ENCODE measurements at regions not wholly inside any gene's neighbourhood (a gene's known extent, or its start where the extent isn't known, plus 50 kb on each side); places are given as distances from the start of the nearest gene placed in this dataset.

GRCh38 chr17:6893382-6894205 is 62.1 kb upstream of the TEKT1 start:
- FAIRE-seq (no peak), DNase-seq (peak in 1 of 6 donors; percentile 56), ATAC-seq (no peak)
- no peaks in the 10 kb centered on the region for H3K27me3 ChIP-seq
- H3K4me1 ChIP-seq: no peaks in the 10 kb centered on the region
- no peak overlapping the region for H3K27ac ChIP-seq
- no peak overlapping the region for H3K4me3 ChIP-seq
- TF ChIP-seq, protein P1, sequence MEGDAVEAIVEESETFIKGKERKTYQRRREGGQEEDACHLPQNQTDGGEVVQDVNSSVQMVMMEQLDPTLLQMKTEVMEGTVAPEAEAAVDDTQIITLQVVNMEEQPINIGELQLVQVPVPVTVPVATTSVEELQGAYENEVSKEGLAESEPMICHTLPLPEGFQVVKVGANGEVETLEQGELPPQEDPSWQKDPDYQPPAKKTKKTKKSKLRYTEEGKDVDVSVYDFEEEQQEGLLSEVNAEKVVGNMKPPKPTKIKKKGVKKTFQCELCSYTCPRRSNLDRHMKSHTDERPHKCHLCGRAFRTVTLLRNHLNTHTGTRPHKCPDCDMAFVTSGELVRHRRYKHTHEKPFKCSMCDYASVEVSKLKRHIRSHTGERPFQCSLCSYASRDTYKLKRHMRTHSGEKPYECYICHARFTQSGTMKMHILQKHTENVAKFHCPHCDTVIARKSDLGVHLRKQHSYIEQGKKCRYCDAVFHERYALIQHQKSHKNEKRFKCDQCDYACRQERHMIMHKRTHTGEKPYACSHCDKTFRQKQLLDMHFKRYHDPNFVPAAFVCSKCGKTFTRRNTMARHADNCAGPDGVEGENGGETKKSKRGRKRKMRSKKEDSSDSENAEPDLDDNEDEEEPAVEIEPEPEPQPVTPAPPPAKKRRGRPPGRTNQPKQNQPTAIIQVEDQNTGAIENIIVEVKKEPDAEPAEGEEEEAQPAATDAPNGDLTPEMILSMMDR (IDR thresholded peaks at IDR 0.05): no peak
- no peaks in the 10 kb centered on the region for H3K36me3 ChIP-seq
- intact Hi-C loops (cut with DNase I): no loop called here
- no peaks in the 10 kb centered on the region for H3K9me3 ChIP-seq
- WGBS, 2 donors: 48 to 52% methylated on average over 31 to 36 of the region's 36 CpGs

- WGBS, 2 donors: 40 to 47% methylated on average over 17 to 18 of the region's 18 CpGs
- ATAC-seq (no peak), FAIRE-seq (no peak), DNase-seq (no peak)
- TF ChIP-seq, protein P1 (IDR thresholded peaks at IDR 0.05): no peak
- intact Hi-C loops (cut with DNase I): no loop called here
- Histone ChIP-seq H3K4me3 (no peak overlapping the region), H3K36me3 (no peaks in the 10 kb centered on the region), H3K27me3 (no peaks in the 10 kb centered on the region), H3K27ac (no peak overlapping the region), H3K9me3 (no peaks in the 10 kb centered on the region), H3K4me1 (no peaks in the 10 kb centered on the region)
Observed at GRCh38 chr17:6894206-6894528, 62.6 kb upstream of the TEKT1 start.

GRCh38 chr17:6901086-6901485 is 69.6 kb upstream of the TEKT1 start:
- Histone ChIP-seq H3K4me1 (no peaks in the 10 kb centered on the region), H3K4me3 (no peak overlapping the region), H3K36me3 (no peaks in the 10 kb centered on the region), H3K27me3 (no peaks in the 10 kb centered on the region), H3K27ac (no peak overlapping the region), H3K9me3 (no peaks in the 10 kb centered on the region)
- FAIRE-seq (no peak), ATAC-seq (no peak), DNase-seq (no peak)
- intact Hi-C loops (cut with DNase I): no loop called here
- TF ChIP-seq, protein P1 (IDR thresholded peaks at IDR 0.05): no peak
- 68 to 82% methylated on average over 3 of the region's 3 CpGs for WGBS, 2 donors

DNA sequence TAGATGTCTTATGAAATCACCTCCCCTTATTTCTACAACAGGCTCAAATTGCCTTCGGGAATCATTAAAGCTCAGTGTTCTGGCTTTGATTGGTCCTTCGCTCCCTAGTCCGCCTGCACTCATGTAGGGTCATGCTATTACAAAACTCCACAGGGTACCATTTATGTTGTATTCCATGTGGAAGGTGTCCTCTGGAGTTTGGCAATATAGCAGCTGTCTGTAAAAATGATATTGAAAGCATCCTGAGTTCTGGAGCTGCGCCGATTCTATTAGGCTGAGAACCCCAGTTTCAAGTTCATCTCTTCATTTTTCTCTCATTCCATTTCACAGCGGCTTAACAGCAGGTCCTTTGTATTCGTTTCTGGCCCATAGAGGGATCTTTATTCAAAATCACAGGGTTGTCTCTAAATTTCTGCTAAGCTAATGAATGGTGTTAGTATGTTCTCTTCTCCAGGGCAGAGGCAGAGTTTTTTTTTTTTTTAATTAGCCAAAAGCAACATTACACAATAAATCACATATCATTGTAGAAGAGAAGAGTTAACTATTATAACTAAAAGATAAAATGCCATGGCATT is 71.9 kb upstream of the TEKT1 start:
- Histone ChIP-seq H3K27me3 (no peaks in the 10 kb centered on the region), H3K36me3 (no peaks in the 10 kb centered on the region), H3K9me3 (no peaks in the 10 kb centered on the region), H3K4me3 (no peak overlapping the region), H3K27ac (no peak overlapping the region), H3K4me1 (no peaks in the 10 kb centered on the region)
- intact Hi-C loops (cut with DNase I): no loop called here
- TF ChIP-seq, protein P1 (IDR thresholded peaks at IDR 0.05): no peak
- DNase-seq (no peak), FAIRE-seq (no peak), ATAC-seq (no peak)
- whole genome bisulfite sequencing, 2 donors: 81 to 83% methylated on average over 7 of the region's 7 CpGs

GRCh38 chr17:6908807-6909206 is 77.3 kb upstream of the TEKT1 start:
- DNase-seq (peak in 1 of 6 donors; percentile 35), FAIRE-seq (no peak), ATAC-seq (no peak)
- H3K9me3 ChIP-seq: no peaks in the 10 kb centered on the region
- no peak overlapping the region for H3K4me3 ChIP-seq
- intact Hi-C loops (cut with DNase I): no loop called here
- H3K27me3 ChIP-seq: no peaks in the 10 kb centered on the region
- TF ChIP-seq, protein P1 (IDR thresholded peaks at IDR 0.05): no peak
- no peak overlapping the region for H3K27ac ChIP-seq
- WGBS, 2 donors: 76 to 90% methylated on average over 5 of the region's 5 CpGs
- no peaks in the 10 kb centered on the region for H3K4me1 ChIP-seq
- H3K36me3 ChIP-seq: no peaks in the 10 kb centered on the region
